Islet precursor cell (in vitro differentiated cells): ENCODE measurements at regions not wholly inside any gene's neighbourhood (a gene's known extent, or its start where the extent isn't known, plus 50 kb on each side); places are given as distances from the start of the nearest gene placed in this dataset.

ENCODE experiments used
- DNase-seq: peaks from one replicate; pipeline ENCODE4 v3.0.0-alpha.2; 2018

DNA sequence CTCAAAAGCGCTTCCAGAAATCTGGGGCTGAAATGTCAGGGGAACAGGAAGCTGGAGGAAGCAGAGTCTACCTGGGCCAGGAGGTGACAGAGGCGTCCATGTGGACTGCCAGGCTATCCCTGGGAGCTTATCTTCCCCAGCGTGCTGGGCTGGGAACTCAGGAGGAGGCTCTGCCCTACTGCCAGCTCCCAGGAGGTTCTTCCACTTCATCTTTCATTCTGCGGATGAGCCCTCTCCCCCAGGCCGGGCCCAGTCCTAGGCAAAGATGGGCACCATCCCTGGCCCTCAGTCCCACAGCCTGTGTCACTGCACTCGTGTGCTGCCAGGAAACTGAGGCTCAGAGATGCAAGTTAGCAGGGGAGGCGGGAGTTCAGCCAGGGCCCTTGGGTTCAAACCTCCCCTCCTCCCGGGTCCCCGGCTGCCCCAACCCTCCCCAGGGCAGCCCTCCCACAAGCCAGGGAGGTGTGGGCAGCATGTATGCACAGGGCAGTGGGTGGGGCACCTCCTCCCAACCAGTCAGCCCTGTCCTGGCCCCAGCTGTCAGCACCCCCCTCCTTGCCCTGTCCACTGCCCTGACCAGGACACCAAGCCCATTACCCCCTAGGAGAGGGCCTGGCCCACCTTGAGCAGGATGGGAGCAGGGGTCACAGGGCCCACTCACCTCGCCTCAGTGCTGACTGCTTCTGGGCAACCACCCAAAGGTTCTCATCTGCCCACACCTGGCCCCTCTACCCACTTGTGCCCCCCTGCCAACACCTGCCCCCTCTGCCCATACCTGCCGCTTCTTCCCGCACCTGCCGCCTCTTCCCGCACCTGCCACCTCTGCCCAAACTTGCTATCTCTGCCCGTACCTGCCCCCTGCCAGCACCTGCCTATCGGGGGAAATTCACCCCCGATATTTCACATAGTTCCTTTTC, 226.0 kb downstream of the NPHP4 start:
- no peak for DNase-seq

DNA sequence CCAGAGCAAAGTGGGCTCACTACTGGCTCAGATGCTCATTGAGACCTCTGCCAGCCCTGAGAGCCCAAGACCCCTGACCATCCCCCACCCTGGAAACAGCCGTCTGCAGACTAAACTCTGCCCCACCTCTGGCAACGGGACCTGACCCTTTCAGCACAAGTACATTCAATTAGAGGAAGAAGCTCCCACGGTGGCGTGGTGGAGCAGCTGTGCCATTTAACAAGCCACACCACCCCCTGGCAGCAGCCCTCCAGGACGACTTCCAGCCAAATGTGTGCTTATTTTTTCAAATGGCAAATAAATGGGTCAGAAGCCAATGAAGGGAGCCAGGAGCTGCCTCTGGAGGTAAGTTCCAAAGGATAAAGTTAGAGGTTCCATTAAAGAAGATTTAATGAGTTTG, 226.7 kb downstream of the NPHP4 start:
- DNase-seq: no peak

DNA sequence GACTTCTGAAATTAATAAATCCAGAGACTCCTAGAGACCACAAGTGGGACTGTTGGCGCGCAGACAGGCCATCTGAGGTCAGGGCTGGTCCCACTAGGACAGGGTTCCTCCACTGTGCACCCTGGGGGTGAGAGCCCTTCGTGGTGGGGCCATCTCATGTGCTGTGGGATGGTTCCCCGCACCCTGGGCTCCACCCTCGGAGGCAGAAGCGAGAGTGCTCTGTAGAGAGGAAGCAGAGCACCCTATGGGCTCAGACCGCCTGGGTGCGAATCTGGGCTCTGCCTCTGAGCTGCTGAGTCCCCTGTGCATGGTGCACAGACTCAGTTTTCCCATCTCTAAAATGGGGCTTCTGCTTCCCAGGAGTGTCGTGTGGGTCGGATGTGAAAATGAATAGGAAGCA, 227.3 kb downstream of the NPHP4 start:
- DNase-seq: no peak

DNA sequence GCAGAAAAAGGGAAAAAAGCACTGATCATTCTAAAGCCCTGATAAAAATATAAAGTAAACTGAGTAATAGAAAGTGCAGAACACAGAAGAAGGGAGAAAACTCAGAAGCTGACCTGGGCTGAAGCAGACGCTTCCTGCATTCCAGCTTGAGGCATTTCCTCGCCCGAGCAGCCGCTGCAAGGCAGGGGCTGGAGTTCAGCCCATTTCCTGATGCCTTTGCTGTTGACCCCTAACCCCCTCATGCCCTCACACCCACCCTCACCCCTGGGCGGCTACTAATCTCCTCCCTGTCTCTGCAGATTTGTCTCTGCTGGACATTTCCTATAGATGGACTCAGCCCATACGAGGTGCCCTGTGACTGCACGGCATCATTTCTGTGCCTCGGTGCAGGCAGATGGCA, 227.8 kb downstream of the NPHP4 start:
- DNase-seq: no peak

DNA sequence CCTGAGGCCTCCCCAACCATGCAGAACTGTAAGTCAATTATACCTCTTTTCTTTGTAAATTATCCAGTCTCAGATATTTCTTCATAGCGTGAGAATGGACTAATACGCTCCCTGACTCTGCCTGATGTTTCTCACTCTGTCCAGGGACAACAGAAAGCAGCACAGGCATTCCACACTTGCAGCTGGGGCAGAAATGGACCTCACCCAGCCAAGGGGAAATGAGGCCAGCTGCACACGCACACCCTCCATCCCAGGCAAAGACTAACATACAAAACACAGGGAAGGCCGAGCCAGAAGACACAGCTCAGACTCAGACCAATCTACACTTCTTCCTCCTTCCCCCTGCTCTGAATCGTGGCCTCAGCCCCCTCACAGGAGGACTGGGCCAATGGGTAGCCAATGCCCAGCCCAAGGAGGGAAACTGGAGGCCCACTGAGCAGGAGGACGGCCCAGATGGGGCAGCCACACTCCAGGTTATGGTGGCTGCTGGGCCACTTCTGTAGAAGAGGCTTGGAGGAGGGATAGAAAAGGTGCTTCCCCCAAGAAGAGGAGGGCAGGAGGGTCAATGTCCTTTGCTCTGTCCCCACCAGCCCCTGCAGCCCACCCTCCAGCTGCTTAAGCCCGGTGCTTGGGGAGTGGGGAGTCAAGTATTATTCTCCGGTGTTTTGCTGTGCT, 228.4 kb downstream of the NPHP4 start:
- no peak for DNase-seq

DNA sequence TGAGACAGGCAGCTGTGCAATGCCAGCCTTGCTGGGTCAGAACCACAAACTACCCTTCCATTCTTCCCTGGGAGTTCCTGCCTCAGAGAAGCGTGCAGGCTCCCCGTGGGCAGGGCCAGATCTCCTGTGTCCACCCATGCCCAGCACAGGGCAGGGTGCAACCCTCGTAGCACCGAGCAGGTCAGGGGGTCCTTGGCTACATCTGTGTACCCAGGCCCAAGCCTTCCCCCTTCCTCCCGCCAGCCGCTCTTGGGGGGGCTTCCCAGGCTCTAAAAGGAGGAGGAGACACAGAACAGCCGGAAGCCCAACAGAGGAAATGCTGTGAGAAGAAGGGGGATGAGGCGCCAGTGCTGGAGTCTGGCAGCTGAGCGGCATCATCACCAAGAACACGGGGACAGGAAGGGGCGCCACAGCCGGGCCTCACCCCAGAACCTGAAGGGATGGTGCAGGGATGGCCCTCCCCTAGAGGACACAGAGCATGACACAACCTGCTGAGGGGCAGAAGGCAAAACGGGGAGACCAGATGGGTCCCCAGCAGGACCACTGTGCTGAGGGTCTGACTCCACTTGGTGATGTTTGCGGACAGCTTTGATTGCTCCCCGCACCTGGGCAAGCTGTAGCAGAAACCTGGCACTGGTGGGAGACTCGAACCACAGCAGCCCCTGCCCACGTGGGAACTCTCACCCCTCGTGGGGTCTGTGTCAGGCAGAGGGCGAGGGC, 233.2 kb downstream of the NPHP4 start:
- DNase-seq: no peak

DNA sequence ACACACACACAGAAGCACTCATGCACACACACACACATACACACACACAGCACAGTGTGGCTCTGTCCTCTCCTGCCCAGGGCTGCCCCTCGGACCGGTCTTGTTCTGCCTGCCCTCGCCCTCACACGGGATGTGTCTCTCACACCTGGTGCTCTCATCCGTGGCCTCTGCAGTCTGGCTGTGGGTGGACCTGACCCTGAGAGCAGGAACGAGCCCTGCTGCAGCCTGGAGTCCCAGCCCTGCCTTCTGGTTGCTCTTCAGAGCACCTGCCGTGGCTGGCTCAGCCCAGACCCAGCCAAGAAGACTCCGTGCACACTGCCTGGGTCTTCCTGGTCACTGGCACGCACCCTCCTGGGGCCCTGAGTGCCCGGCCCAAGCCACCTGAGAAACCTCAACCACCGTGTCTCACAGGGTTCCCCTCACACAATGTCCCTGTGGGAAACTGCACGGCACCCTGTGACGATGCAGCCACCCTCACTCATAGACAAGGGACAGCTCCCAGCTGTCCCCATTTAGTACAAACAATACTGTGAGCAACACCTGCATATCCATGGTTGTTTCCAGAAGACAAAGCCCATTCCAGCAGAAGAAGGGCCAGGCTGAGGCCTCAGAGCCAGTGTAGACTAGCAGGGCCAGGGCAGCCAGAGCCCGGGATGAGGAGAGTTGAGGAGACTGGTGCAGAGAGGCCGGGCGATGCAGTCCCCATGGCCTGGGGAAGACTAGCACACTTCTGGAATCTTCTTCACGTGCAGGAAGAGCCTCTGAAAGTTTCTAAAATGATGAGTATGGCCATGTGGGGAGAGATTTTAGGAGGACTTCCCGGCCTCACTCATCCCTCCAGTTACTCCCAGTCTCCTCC, 234.0 kb downstream of the NPHP4 start:
- no peak for DNase-seq

DNA sequence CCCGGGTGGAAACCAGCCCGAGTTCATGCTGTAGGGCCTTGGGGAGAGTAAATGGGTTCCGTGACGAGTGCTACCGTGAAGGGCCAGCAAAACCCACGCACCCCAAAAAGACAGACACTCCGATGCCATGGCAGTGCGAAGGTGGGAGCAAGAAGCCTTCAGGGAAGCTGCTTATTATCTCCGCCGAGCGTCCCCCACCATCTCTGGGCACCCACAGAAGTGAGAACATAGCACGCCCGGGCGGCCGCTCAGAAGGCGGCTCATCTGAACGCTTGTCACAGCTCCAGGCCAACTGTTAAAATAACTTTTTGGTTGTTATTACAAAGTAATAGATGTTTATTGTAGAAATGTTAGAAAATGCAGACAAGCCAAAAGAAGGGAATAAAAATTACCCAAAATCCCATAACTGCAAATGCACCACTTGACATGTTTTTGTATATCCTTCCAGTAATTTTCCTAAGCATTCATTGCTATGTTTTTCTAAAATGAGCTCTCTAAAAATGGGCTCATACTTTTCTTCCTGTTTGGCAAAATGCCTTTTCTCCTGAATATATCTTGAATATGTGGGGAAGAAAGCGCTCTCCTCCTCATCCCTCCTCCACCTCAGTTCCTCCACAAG, 234.9 kb downstream of the NPHP4 start:
- DNase-seq: no peak

DNA sequence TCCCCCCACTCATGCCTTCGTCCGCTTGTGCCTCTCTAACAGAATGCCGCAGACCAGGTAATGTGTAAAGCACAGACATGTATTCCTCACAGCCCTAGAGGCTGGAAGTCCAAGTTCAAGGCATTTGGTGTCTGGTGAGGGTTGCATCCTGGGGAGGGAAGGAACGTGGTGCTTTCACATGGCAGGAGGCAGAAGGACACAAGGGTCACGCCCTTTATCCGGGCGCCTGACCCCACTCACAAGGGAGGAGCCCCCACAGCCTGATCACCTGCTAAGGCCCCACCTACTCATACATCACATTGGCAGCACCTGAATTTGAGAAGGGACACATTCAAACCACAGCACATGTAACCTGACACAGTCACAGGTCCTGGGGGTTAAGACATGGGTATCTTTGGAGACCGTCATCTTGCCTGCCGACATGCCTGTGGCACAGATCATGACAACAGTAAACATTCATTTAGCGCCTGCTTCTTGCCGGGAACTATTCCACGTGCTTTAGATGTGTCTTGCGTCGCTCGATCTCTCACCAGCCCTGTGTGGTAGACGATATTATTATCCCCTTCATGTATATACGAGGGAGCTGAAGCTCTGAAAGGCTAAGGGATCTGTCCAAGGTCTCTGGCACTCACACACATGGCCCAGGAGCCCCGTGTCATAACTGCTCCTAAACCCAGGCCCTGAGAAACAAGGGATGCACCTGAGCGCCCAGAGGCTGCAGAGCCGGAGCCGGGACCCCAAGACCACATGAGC, 235.6 kb downstream of the NPHP4 start:
- DNase-seq: no peak

DNA sequence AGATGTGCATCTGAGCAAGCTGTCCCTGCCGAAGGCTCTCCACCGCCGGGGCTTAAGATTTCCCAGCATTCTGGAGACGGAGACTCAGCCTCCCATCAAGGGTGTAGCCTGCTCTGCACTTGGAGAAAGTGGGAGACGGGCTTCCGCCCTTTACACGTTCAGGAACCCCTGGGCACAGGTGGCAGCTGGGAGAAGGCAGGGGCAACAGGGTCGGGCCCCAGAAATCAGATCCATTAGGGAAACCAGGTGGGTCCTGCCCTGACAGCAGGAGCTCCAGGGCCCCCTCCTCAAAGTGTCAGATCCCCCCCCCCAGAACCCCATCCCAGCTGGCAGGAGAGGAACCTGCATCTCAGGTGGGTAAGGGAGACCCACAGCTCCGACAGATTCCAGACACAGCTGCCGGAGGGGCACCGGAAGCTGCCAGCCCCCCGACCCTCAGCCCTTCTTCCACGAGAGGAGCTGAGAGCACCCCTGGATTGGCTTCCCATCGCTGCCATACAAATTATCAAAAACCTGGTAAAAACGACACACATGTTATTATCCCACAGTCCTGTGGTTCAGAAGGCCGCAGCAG, 236.6 kb downstream of the NPHP4 start:
- DNase-seq: no peak

DNA sequence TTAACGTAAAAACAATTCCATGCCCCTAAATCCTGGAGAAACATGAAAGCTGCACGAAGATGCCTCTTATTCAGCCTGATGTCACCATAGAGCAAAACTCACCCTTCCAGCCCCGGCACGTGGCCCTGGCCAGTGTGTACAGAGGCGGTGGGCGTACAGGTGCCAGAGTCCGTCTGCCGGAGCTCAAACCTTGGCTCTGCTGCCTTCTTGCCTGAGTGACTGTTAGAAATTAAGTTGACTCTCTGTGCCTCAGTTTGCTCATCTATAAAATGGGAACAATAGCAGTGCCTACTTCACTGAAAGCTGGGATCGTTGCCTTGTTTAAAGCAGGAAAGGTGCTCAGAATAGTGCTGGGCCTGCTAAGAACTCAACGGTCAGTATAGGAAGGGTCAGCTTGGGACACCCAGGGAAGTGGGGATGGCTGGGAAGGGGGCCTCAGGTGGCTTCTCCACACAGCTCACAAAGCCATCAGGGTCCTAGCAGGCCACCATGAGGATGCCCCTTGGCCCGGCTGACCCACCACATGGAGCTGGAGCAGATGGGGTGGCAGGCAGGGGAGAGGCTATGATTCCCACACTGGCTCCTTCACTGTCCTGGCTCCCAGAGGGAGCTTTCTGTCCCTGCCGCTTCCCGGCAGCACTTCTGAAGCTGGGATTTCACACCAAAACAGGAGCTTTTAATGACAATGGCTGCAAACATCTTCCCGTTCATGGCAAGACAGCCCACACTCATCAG, 237.2 kb downstream of the NPHP4 start:
- DNase-seq: no peak

DNA sequence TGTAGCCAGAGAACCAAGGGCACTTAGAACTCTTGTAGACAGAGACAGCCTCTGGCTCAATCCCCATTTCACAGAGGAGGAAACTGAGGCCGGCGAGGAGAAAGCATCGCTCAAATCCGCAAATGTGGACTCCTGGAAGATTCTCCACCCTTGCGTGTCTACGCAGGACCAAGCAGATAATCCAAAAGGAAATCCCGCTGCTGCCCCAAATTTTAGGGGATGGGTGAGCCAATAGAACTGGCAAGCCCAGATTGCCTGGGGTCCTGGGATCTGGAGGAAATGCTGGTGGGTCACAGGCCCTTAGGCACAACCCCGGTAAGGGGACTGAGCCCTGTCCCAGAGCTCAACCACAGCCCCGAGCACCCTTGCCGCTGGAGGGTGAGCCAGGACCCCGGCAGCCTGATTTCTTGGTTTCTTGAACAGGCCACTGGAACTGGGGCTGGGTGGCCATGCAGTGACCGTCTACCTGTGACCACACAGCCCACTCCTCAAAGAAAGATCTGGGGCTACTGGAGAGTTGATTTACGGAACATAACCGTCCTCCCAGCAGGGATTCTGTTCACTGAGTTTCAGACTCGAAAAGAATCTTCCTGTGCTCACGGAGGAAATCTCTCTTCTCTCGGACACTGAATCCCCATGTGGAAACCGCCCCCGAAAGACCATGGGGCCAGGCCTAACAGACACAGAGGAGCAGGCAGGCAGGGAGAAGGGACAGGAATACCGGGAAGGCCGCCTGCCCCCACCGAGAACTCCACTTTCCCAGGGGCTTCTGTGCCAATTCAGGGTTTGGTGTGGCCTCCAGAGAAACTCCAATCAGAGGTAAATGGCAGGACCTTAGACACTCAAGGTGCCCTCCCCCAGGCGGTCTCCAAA, 238.4 kb downstream of the NPHP4 start:
- no peak for DNase-seq

DNA sequence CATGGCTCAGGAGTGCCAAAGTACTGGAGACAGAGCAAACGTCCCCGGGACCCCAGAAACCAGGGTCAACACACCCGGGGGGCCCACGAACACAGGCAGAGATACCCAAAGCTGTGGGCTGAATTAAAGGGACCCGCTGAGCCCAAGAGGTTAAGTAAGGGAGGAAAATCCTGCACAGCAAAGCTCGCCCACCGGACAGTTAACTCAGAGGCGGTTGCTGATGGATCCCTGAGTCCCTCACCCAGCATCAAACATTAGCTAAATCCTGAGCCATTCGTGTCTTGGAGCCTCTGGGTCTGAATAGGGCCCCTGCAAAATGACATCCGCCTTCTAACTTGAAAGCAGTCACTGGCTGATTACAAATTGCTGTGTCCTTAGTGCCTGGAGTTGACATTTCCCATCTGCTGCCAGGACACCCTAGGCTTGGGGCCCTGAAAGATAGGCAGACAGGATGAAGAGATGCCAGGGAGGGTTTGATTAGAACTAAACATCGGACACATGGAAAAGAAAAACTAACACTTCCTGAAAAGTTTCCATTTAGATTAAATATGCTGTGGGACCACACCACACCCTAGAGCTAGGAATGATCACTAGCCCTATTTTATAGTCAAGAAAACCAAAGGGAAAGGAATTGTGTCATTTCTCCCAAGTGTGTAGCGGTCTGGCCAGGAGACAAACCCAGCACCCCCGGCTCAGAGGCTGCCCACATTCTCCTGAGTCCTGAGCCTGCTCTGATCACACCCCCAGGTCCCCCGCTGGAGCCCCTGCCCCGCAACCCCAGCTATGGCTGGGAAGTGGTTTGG, 239.3 kb downstream of the NPHP4 start:
- no peak for DNase-seq

DNA sequence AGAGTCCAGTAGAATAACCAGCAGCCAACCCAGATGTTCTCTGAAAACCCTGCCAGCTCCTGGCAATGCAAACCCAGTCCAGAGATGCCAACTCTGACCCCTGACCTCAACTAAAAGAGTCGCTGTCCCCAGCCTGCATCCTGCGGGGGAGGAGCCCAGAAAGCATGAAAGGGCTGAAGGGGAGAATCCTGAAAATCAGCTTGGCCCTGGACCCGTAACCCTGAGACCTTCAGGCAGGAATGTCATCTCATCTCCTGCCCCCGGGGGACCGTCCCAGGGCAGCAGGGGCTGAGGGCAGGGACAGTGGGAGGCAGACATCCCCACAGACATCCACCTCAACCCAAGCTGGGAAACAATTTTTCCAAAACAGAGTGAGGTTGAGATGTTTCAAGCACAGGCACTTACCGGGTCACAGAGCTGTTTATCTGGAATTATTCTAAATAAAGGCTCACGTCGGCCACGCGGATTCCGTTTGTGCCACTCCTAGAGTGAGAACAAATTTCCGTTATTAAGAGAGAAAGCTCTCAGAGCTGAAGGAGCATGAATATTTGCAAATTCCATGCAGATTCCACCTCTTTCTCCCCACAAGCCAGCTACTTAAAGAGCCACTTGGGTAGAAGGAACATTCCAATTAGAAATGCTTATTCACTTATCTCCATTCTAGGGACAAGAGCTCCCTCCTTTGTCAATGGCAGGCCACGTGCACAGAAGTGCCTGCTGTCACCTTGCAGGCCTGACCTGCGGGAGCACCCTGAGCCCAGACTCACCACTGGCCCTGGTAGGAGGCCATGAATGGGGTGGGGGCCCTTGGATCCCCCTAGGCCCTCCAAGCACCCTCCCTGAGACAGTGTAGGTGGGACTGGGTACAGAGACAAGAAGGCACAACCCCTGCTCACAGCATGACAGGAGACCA, 240.1 kb downstream of the NPHP4 start:
- no peak for DNase-seq

DNA sequence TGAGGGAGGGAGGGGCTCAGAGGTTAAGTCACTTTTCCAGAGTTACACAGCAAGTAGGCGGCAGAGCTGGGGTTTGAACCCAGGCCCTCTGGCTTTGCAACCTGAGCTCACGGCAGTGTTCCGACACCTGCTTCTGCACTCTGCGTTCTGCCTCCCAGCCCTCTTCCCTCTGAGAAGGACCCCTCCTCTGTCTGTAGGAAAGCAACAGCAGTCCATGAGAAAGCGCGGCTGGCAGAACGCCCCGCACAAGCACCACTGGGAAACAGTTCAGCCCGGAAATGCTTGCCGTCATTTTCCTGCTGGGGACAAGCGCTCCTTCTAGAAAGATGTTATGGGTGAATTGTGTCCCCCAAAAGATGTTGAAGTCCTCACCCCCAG, 241.1 kb downstream of the NPHP4 start:
- DNase-seq: no peak

DNA sequence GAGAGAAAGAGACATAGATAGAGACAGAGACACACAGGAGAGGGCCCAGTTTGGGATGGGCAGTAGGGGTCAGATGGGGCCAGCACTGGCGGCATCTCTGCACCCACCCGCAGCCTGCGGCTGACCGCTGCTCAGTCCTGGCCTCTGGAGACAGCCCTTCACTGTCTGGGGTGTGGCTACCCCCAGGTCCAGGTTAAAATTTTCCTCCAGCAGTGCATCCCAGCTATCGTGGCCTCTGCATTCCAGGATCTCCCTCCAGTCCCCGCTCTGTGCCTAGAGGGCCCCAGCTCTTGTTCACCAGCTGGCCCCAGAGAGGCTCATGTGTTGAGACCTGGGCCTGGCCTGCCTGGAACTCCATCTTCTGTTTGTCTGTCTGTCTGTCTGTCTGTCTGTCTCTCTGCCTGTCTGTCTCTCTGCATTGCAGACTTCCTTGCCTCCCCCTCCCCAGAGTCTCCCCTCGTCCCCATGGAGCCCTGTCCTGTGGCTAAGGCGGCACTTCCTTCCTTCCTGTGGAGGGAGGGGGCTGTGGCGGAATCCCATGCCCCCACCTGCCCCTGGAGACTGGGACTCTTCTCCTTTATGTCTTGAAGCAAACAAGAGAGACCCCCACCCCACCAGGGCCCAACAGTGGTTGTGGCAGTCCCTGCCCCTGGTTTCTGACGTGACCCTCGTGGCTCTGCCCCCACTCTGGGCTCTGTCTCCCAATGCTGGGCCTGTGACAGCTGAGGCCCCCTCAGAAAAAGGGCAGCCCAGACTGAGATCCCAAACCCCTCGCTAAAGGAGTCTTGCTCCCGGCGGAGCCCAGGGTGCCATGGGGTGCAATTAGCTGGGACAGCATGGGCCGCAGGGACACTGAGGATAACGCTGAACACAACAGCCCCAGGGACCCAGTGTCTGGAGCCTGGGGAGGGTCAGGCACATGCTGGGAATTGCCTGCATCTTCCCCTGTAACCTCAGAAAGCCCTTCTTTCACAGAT, 241.8 kb downstream of the NPHP4 start:
- DNase-seq: no peak
